ENCODE measurements at regions not wholly inside any gene's neighbourhood (a gene's known extent, or its start where the extent isn't known, plus 50 kb on each side); places are given as distances from the start of the nearest gene placed in this dataset.

- intact Hi-C loops (cut with micrococcal nuclease), result no loop called here
- ATAC-seq (no peak), DNase-seq (no peak)
Observed at GRCh38 chr2:191582355-191582754, 95.6 kb upstream of the NABP1 start.

GRCh38 chr2:191591025-191591424, 86.9 kb upstream of the NABP1 start:
- intact Hi-C loops (cut with micrococcal nuclease), result no loop called here
- ATAC-seq (no peak), DNase-seq (no peak)

- DNase-seq, result no peak
- ATAC-seq, result no peak
- intact Hi-C loops (cut with micrococcal nuclease), result no loop called here
Observed at GRCh38 chr2:191593622-191594385, 84.1 kb upstream of the NABP1 start.

- ATAC-seq, result no peak
- intact Hi-C loops (cut with micrococcal nuclease), result no loop called here
- DNase-seq, result no peak
Observed at GRCh38 chr2:191597186-191597751, 80.7 kb upstream of the NABP1 start.

GRCh38 chr2:191598296-191598695, 79.6 kb upstream of the NABP1 start:
- intact Hi-C loops (cut with micrococcal nuclease), result no loop called here
- DNase-seq (no peak), ATAC-seq (no peak)

GRCh38 chr2:191601060-191601459, 76.9 kb upstream of the NABP1 start:
- intact Hi-C loops (cut with micrococcal nuclease), result no loop called here
- DNase-seq, result no peak
- ATAC-seq, result no peak

GRCh38 chr2:191604154-191604553, 73.8 kb upstream of the NABP1 start:
- intact Hi-C loops (cut with micrococcal nuclease), result no loop called here
- ATAC-seq, result no peak
- DNase-seq, result no peak

- intact Hi-C loops (cut with micrococcal nuclease), result no loop called here
- ATAC-seq, result no peak
- DNase-seq, result no peak
Observed at GRCh38 chr2:191607096-191607495, 70.8 kb upstream of the NABP1 start.

GRCh38 chr2:191610756-191611155, 67.2 kb upstream of the NABP1 start:
- no peak for ATAC-seq
- intact Hi-C loops (cut with micrococcal nuclease), result no loop called here
- no peak for DNase-seq

- intact Hi-C loops (cut with micrococcal nuclease), result no loop called here
- ATAC-seq, result peak; percentile 31
- DNase-seq, result no peak
Observed at GRCh38 chr2:191611614-191612013, 66.3 kb upstream of the NABP1 start.

- ATAC-seq, result no peak
- DNase-seq, result no peak
- intact Hi-C loops (cut with micrococcal nuclease), result no loop called here
Observed at GRCh38 chr2:191612496-191612895, 65.4 kb upstream of the NABP1 start.

- DNase-seq (no peak), ATAC-seq (no peak)
- intact Hi-C loops (cut with micrococcal nuclease), result no loop called here
Observed at GRCh38 chr2:191614759-191615158, 63.2 kb upstream of the NABP1 start.

- DNase-seq, result no peak
- intact Hi-C loops (cut with micrococcal nuclease), result no loop called here
- ATAC-seq, result no peak
Observed at GRCh38 chr2:191615596-191615995, 62.3 kb upstream of the NABP1 start.

- intact Hi-C loops (cut with micrococcal nuclease), result no loop called here
- ATAC-seq, result no peak
- no peak for DNase-seq
Observed at GRCh38 chr2:191617575-191617974, 60.4 kb upstream of the NABP1 start.

GRCh38 chr2:191618046-191618780, 59.7 kb upstream of the NABP1 start:
- intact Hi-C loops (cut with micrococcal nuclease), result no loop called here
- ATAC-seq (peak; percentile 68), DNase-seq (no peak)

- intact Hi-C loops (cut with micrococcal nuclease), result no loop called here
- ATAC-seq (no peak), DNase-seq (no peak)
Observed at GRCh38 chr2:191618786-191619185, 59.1 kb upstream of the NABP1 start.

- no peak for ATAC-seq
- intact Hi-C loops (cut with micrococcal nuclease), result no loop called here
- DNase-seq, result no peak
Observed at GRCh38 chr2:191620144-191620543, 57.8 kb upstream of the NABP1 start.

GRCh38 chr2:191622374-191623320, 55.3 kb upstream of the NABP1 start:
- ATAC-seq (no peak), DNase-seq (no peak)
- intact Hi-C loops (cut with micrococcal nuclease), result no loop called here

GRCh38 chr2:191625016-191625415, 52.9 kb upstream of the NABP1 start:
- intact Hi-C loops (cut with micrococcal nuclease), result no loop called here
- DNase-seq (no peak), ATAC-seq (no peak)

- DNase-seq, result no peak
- intact Hi-C loops (cut with micrococcal nuclease), result no loop called here
Observed at GRCh38 chr2:191625446-191625845, 52.5 kb upstream of the NABP1 start.

More at GRCh38 chr2:191625446-191625845, 52.5 kb upstream of the NABP1 start:
- no peak for ATAC-seq
